WI38 (cell line): ENCODE measurements at regions not wholly inside any gene's neighbourhood (a gene's known extent, or its start where the extent isn't known, plus 50 kb on each side); places are given as distances from the start of the nearest gene placed in this dataset.

Source experiments
- H3K4me3 ChIP-seq: 2 replicates; pipeline ENCODE4 v1.5.1; 2011; ENCODE audit warnings: low read depth, mild to moderate bottlenecking, control low read depth, low read length
- TF ChIP-seq, protein P1 (sequence below): IDR thresholded peaks from 2 replicates; pipeline ENCODE4 v1.5.1; 2012; ENCODE audit warnings: low read depth, mild to moderate bottlenecking, control low read depth, low read length

DNA sequence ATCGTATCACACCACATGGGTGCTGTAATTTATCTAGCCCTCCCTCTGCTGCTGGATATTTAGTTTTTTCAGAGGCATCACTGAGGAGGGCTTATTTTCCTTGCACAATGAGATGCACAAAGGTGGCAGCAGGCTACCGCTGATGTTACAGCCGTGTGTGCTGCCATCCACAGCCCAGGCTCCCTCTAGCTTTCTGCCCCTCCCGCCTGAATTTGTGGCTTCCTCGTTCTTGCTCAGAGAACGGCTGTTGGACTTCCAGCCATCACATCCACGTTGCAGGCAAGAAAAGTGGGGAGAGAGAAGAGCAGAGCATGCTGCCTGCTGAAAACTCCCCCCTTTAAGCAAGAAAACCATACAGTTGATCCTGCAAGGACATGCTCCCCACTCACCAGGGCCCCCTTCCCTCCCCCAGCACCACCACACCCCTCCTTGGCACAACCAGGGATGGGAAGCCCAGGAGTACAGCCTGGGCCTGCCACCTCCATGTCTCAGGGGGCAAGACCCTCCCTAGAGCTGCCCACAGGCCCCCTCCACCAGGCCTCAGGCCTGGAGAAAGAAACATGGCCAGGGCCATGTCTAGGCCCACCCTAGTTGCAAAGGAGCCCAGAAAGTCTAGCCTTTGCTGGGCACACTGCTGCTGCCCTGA, 102.6 kb downstream of the MRPL14 start:
- H3K4me3 ChIP-seq = no peak overlapping the region
- TF ChIP-seq, protein P1, sequence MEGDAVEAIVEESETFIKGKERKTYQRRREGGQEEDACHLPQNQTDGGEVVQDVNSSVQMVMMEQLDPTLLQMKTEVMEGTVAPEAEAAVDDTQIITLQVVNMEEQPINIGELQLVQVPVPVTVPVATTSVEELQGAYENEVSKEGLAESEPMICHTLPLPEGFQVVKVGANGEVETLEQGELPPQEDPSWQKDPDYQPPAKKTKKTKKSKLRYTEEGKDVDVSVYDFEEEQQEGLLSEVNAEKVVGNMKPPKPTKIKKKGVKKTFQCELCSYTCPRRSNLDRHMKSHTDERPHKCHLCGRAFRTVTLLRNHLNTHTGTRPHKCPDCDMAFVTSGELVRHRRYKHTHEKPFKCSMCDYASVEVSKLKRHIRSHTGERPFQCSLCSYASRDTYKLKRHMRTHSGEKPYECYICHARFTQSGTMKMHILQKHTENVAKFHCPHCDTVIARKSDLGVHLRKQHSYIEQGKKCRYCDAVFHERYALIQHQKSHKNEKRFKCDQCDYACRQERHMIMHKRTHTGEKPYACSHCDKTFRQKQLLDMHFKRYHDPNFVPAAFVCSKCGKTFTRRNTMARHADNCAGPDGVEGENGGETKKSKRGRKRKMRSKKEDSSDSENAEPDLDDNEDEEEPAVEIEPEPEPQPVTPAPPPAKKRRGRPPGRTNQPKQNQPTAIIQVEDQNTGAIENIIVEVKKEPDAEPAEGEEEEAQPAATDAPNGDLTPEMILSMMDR = no peak

DNA sequence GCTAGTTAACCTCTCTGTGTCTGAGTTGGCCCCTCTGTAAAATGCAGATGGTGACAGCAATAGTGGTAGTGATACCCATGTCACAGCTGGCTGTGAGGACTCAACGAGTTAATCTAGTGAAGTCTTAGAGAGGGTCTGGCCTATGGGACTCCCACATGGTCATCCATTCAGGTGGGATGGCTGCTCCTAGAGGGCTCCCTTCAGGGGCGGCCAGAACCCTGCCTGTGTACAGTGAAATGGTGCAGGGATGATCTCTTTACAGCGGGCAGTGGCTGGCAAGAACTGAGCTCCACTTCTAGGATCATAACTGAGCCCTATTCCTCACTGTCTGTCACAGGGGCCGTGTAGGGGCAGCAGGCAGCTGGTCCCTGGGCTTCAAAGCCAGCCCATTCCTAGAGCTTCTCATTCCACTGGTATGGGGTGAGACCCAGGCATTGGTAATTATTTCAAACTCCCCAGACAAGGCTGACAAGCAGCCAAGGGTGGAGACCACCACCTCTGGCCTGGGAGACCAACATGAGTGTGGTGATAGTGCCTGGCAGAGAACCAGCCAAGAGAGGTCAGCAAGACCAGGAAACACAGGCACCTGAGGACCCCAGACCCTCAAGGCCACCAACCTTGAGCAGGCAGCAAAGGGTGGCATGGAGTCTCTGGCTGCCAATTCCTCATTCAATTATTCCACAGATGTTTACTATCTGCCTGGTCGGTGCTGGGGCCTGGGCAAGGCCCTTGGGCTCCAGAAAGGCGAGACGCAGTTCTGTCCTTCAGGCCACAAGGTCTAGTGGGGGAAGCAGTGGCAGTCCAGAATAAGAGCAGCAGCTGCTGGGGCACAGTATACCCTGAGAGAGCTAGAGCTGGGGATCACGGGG, 103.4 kb downstream of the MRPL14 start:
- H3K4me3 ChIP-seq = no peak overlapping the region
- TF ChIP-seq, protein P1 = no peak

DNA sequence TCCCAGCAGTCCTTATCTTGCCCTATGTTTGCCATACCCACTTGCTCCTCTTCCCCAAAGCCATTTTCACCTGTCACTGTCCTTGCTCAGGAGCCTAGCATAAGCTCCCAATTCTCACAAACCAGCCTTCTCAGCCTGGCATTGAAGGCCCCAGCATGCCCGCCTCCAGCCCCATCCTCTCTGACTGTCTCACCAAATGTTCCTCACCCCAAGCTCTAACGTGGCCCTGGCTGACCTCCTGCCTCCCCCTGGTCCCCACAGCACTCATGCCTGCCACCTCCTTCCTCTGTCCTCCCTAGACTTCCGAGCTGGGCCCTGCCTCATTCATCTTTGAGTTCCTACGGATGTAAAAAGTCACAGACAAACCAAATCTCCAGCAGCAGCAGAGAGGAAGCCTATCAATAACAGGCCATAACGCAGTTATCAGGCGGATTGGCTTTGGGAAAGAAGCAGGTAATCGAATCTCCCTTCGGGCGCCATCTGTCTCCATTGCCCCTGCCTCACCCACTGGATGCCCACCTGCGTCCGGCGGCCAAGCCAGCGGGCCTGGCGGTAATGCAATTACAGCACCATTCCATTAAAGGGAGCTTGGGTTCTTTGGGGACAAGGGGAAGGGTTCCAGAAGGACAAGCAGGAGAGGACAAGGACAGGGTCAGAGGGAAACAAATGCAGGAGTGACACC, 104.4 kb downstream of the MRPL14 start:
- H3K4me3 ChIP-seq = no peak overlapping the region
- TF ChIP-seq, protein P1 = no peak

DNA sequence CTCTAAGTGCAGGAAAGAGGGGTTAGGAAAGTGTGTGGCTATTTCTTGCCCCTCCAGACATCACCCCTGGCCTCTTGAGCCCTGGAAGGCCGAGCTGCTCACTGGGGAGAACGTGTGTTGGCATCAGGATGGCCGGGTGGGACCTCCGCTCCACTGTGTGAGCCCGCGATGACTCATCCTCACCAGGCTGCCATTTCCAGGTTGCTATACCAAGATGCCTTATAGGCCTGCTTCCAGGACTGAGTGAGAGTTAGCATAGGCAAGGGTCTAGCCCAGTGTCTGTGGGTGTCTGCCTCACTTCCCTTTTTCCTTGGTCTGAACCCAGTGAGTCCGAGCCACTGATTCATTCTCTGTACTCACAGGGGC, 105.0 kb downstream of the MRPL14 start:
- no peak overlapping the region for H3K4me3 ChIP-seq
- TF ChIP-seq, protein P1 = no peak

DNA sequence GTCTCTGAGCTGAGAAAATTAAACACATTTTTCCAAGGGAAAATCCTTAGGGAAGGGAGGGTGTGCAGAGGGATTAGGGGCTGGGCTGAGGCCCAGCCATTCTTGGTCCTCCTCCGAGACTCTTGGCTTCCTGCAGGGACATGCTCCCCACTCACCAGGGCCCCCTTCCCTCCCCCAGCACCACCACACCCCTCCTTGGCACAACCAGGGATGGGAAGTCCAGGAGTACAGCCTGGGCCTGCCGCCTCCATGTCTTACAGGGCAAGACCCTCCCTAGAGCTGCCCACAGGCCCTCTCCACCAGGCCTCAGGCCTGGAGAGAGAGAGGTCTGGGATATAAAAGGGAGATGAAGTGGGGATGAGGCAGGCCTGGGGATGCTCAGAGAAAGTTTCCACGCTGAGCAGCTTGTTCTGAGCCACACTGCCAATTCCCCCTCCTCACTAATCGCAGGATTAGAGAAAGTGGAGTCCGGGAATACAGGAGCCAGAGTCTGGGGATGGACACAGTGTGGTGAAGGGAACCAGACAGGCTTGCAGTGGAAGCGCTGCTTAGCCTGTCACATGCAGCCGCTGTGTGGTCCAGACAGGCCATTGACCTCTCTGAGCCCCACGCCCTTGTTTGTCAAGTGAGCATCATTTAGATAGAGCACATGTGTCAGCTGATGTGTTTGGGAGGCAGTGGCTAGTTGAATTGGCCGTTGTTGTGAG, 105.5 kb downstream of the MRPL14 start:
- TF ChIP-seq, protein P1 = no peak
- H3K4me3 ChIP-seq = no peak overlapping the region

DNA sequence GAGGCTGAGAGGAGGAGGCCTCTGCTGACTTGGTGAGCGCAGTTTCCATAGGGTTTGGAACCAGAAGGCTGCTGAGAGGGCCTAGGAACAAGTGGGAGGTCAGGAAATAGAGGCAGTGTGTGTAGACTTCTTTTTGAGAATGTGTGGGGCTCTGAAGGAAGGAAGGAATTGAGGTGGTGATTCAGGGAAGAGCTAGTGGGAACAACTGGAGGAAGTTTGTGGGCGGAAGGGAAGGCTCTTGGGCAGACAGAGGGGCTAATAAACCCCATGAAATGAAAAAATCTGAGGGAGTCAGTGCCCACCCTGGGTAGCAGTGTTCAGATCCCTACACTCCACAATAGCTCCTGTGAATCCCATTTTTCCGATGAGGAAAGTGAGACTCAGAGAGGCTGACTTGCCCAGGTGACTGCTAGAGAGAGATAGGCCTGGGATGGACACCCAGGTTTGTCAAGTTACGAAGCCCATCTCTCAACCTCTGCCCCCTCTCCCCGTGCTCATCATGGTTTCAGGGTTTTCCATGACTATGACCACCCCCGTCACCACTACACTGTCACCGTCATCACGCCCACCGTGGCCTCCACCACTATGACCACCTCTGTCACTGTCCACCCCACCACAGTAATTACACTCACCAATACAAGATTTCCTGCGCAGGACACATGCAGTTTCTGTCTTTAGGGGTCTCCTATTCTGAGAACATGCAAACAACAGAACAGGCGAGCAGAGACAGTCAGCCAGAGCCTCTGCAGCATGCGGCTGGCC, 106.4 kb downstream of the MRPL14 start:
- TF ChIP-seq, protein P1 = no peak
- no peak overlapping the region for H3K4me3 ChIP-seq
